ENCODE measurements at regions not wholly inside any gene's neighbourhood (a gene's known extent, or its start where the extent isn't known, plus 50 kb on each side); places are given as distances from the start of the nearest gene placed in this dataset.
"Not testable (repeated sequence)": the region's sequence is repeated elsewhere in the genome, so short reads cannot be mapped to it uniquely, and the experiment has no call there.

GRCh38 chr2:47653902-47654789 lies 83.4 kb upstream of the KCNK12 start:
- peak; percentile 65 for DNase-seq (ENCODE audit: low spot score)

GRCh38 chr2:47653036-47653435 lies 82.3 kb upstream of the KCNK12 start:
- no peak for DNase-seq (ENCODE audit: low spot score)

- DNase-seq (ENCODE audit: low spot score): no peak
Observed at GRCh38 chr2:47652061-47652690, 81.4 kb upstream of the KCNK12 start.

- no peak for DNase-seq (ENCODE audit: low spot score)
Observed at GRCh38 chr2:47651296-47651695, 80.5 kb upstream of the KCNK12 start.

GRCh38 chr2:47650001-47650535 lies 79.3 kb upstream of the KCNK12 start:
- DNase-seq (ENCODE audit: low spot score): no peak

- no peak for DNase-seq (ENCODE audit: low spot score)
Observed at GRCh38 chr2:47645246-47645645, 74.5 kb upstream of the KCNK12 start.

GRCh38 chr2:47644351-47644750 lies 73.6 kb upstream of the KCNK12 start:
- no peak for DNase-seq (ENCODE audit: low spot score)

GRCh38 chr2:47641366-47641765 lies 70.6 kb upstream of the KCNK12 start:
- DNase-seq (ENCODE audit: low spot score): no peak

- no peak for DNase-seq (ENCODE audit: low spot score)
Observed at GRCh38 chr2:47640356-47640755, 69.6 kb upstream of the KCNK12 start.

GRCh38 chr2:47639467-47639866 lies 68.7 kb upstream of the KCNK12 start:
- no peak for DNase-seq (ENCODE audit: low spot score)

GRCh38 chr2:47638430-47638829 lies 67.6 kb upstream of the KCNK12 start:
- DNase-seq (ENCODE audit: low spot score): no peak

GRCh38 chr2:47636596-47637264 lies 65.9 kb upstream of the KCNK12 start:
- DNase-seq (ENCODE audit: low spot score): no peak

- no peak for DNase-seq (ENCODE audit: low spot score)
Observed at GRCh38 chr2:47636176-47636575, 65.4 kb upstream of the KCNK12 start.

- DNase-seq (ENCODE audit: low spot score): no peak
Observed at GRCh38 chr2:47632754-47633153, 62.0 kb upstream of the KCNK12 start.

GRCh38 chr2:47631792-47632398 lies 61.1 kb upstream of the KCNK12 start:
- DNase-seq (ENCODE audit: low spot score): no peak

- DNase-seq (ENCODE audit: low spot score): no peak
Observed at GRCh38 chr2:47631306-47631705, 60.5 kb upstream of the KCNK12 start.

GRCh38 chr2:47629501-47630460 lies 59.0 kb upstream of the KCNK12 start:
- DNase-seq (ENCODE audit: low spot score): no peak

- DNase-seq (ENCODE audit: low spot score): no peak
Observed at GRCh38 chr2:47628904-47629303, 58.1 kb upstream of the KCNK12 start.

- no peak for DNase-seq (ENCODE audit: low spot score)
Observed at GRCh38 chr2:47626664-47627063, 55.9 kb upstream of the KCNK12 start.

- DNase-seq (ENCODE audit: low spot score): not testable (repeated sequence)
Observed at GRCh38 chr2:47623140-47623539, 52.4 kb upstream of the KCNK12 start.
